SK-N-SH (cell line): ENCODE measurements at regions not wholly inside any gene's neighbourhood (a gene's known extent, or its start where the extent isn't known, plus 50 kb on each side); places are given as distances from the start of the nearest gene placed in this dataset.

Experiments used
- CTCF ChIP-seq: fragments of 200-600 bp; sonication (generic); IDR thresholded peaks from 2 replicates; pipeline ENCODE4 v1.6.1; 2017; ENCODE audit warnings: antibody characterized with exemption, mild to moderate bottlenecking, moderate library complexity
- NRF1 ChIP-seq: IDR thresholded peaks from 2 replicates; pipeline ENCODE4 v1.6.1; 2012; ENCODE audit warnings: low read depth, mild to moderate bottlenecking, low read length
- RFX5 ChIP-seq: IDR thresholded peaks from 2 replicates; pipeline ENCODE4 v1.6.1; 2012; ENCODE audit warnings: mild to moderate bottlenecking, improper control_type of control experiment, low read length

DNA sequence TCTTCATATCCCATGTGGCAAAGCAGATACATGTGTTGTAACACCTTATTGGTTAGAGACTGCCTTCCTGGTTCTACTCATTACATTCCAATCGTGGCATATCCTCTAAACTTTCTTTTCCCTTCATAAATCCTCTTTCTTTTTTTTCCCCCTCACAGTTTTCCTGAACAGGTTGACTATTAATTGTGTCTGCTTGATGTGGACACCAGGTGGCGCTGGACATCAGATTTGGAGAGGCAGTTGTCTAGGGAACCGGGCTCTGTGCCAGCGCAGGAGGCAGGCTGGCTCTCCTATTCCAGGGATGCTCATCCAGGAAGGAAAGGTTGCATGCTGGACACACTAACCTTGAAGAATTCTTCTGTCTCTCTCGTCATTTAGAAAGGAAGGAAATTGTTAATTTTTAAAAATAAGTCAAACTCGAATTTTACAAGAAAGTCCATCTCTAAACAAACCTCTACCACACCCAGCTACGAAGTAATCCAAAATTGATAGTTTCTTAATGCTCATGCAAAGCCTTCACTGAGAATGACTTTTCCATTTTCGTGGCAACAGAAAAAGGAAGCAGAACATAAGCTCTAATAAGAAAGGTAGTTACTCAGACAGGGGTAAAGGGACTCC, 59.4 kb upstream of the ASB17 start:
- TF ChIP-seq CTCF (peak; percentile 89), RFX5 (no peak), NRF1 (no peak)
